Ovary (tissue), 7 donors: ENCODE measurements at regions not wholly inside any gene's neighbourhood (a gene's known extent, or its start where the extent isn't known, plus 50 kb on each side); places are given as distances from the start of the nearest gene placed in this dataset.

Source experiments
- DNase-seq, 5 donors: peaks; one replicate each; pipeline ENCODE4 v3.0.0-alpha.2; 2019 to 2020
- H3K27ac ChIP-seq, 2 donors: fragments of 200-600 bp; one replicate each; pipeline versions ENCODE4 v1.5.1 to v1.8.0; 2019 to 2022
- H3K27me3 ChIP-seq: fragments of 200-600 bp; one replicate; pipeline ENCODE4 v1.8.0; 2022
- H3K36me3 ChIP-seq: fragments of 200-600 bp; sonication (generic); one replicate; pipeline ENCODE4 v1.5.1; 2019
- H3K4me1 ChIP-seq: one replicate; pipeline ENCODE4 v1.8.1; 2013; ENCODE audit warnings: mild to moderate bottlenecking, moderate library complexity; ENCODE audit not compliant: insufficient read depth
- H3K4me3 ChIP-seq: fragments of 200-600 bp; sonication (generic); one replicate; pipeline ENCODE4 v1.5.1; 2017
- H3K9me3 ChIP-seq, 2 donors: fragments of 200-600 bp in 1 of 2; sonication (generic) in 1 of 2; one replicate each; pipeline versions ENCODE4 v1.5.1 to v1.8.1; 2013 to 2019; ENCODE audit warnings: mild to moderate bottlenecking in 1 of 2, moderate library complexity in 1 of 2
- CTCF ChIP-seq, 3 donors: fragments of 450-650 bp in 2 of 3; fragments of 200-600 bp in 1 of 3; IDR thresholded peaks; one replicate each; pipeline versions ENCODE4 v1.5.1 to v1.8.0; 2016 to 2022; ENCODE audit warnings: antibody characterized with exemption in 3 of 3, mild to moderate bottlenecking in 1 of 3
- EP300 ChIP-seq: sonication (generic); formaldehyde crosslinking; IDR thresholded peaks from one replicate; pipeline ENCODE4 v1.6.1; 2017; ENCODE audit warnings: antibody characterized with exemption
- POLR2A ChIP-seq: fragments of 450-650 bp; IDR thresholded peaks from one replicate; pipeline ENCODE4 v1.6.1; 2017; ENCODE audit warnings: antibody characterized with exemption, mild to moderate bottlenecking, moderate library complexity
- WGBS, 3 donors: extraction: QIAGEN DNeasy Blood & Tissue Kit in 1 of 3; methylation state at CpG; one replicate each; pipeline versions ENCODE4 v1.1.5 to v1.1.7; 2013 to 2017; 5-methylcytosine and 5-hydroxymethylcytosine counted together
- intact Hi-C, 4 donors: fragments of 100-400 bp; cut with DNase I; formaldehyde crosslinking; loops; one replicate each; pipeline versions ENCODE4 v1.11.0 to v1.15.1; 2022 to 2023
- donor health status: DM: no; HTN: no; CAD: no; lungs with moderate emphysema.
- donor health status: DM: no; HTN: no; CAD: no.
- donor health status: Bipolar disorder and iron deficiency.
- donor health status: DM: no; HTN: no; CAD: no.
- donor health status: DM: yes; HTN: yes; CAD: no.

DNA sequence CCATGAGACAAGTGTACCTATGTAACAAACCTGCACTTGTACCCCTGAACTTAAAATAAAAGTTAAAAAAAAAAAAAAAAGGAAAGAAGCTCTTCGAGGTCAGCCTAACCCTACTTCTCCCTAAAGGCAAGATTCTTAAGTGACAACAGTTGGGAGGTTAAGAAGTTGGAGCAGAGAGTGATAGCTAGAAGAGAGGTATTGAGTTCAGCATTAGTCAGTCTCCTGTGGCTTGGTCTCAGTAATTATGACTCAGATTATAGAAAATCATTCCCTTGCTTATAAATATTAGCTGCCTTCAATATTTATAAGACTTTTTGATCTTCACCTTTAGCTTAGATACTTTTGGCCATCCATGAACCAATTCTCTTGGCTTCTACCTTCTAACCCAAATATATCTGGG is 926.8 kb upstream of the SLC39A10 start:
- H3K27me3 ChIP-seq = no peaks in the 10 kb centered on the region
- TF ChIP-seq EP300 (no peak), POLR2A (no peak), CTCF (IDR thresholded peaks at IDR 0.05) (no peak)
- intact Hi-C loops = no loop called here
- H3K4me3 ChIP-seq = no peak overlapping the region
- no peak overlapping the region for H3K27ac ChIP-seq
- WGBS, 3 donors = 66 to 90% (median 82%) methylated on average over 1 of the region's 1 CpG
- no peaks in the 10 kb centered on the region for H3K36me3 ChIP-seq
- H3K4me1 ChIP-seq = no peaks in the 10 kb centered on the region
- no peak for DNase-seq
- peaks cover 0 to 4% of the 10 kb centered on the region in 2 donors for H3K9me3 ChIP-seq

DNA sequence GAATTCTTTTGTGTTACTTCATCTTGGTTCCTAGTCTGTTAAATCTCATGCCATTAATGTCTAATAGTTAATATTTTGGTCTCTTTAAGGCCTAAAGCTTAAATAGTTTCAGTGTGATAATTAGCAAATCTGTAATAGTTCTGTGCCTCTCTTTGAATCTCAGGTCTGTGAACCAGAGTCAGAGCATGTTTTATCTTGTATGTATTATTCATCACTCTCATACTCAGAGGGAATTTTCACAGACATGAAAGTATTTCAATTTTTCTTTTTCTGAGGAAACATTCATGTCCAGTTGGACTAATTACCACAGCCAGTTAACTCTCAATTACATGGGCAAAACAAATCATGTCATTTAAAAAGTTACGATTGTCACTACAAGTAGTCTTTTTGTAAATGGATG is 931.9 kb upstream of the SLC39A10 start:
- intact Hi-C loops = no loop called here

GRCh38 chr2:194723446-194723845 is 933.6 kb upstream of the SLC39A10 start:
- 6 to 15% (median 10%) methylated on average over 2 of the region's 2 CpGs for WGBS, 3 donors
- no peak for TF ChIP-seq EP300
- no peak for TF ChIP-seq CTCF (IDR thresholded peaks at IDR 0.05)
- no peak for TF ChIP-seq POLR2A

More for the DNA sequence above, 931.9 kb upstream of the SLC39A10 start:
- no peaks in the 10 kb centered on the region for H3K4me1 ChIP-seq
- no peak for DNase-seq
- no peak overlapping the region for H3K4me3 ChIP-seq
- no peak overlapping the region for H3K27ac ChIP-seq
- H3K27me3 ChIP-seq = no peaks in the 10 kb centered on the region
- no peaks in the 10 kb centered on the region for H3K36me3 ChIP-seq
- H3K9me3 ChIP-seq = no peaks in the 10 kb centered on the region
- TF ChIP-seq POLR2A (no peak), CTCF (IDR thresholded peaks at IDR 0.05) (no peak), EP300 (no peak)
- WGBS, 3 donors = 70 to 91% (median 82%) methylated on average over 1 of the region's 1 CpG

DNA sequence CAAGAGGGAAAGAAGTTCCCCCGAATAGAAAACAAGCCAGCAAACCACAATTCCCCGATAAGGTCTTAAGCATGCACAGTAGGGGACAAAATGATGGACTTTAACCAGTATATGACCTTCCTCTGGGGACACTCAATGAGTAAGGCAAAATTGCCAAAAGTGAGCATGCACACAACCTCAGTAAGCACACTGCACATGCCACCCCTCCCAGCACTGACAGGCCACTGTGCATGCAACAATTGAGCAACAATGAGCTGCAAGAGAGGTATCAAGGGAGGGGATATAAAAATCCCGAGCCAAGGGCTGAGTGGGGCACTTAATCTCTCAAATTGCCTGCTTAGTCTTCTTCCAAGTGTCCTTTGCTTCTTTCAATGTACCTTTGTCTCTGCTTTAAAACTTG is 935.8 kb upstream of the SLC39A10 start:
- 83 to 92% (median 85%) methylated on average over 3 of the region's 3 CpGs for WGBS, 3 donors
- no peak overlapping the region for H3K4me3 ChIP-seq
- no peak for DNase-seq
- H3K36me3 ChIP-seq = peaks cover 2% of the 10 kb centered on the region
- intact Hi-C loops = no loop called here
- no peaks in the 10 kb centered on the region for H3K9me3 ChIP-seq
- no peaks in the 10 kb centered on the region for H3K27me3 ChIP-seq
- TF ChIP-seq EP300 (no peak), POLR2A (no peak), CTCF (IDR thresholded peaks at IDR 0.05) (no peak)
- no peak overlapping the region for H3K27ac ChIP-seq
- no peaks in the 10 kb centered on the region for H3K4me1 ChIP-seq

More at GRCh38 chr2:194723446-194723845, 933.6 kb upstream of the SLC39A10 start:
- Histone ChIP-seq H3K4me1 (no peaks in the 10 kb centered on the region), H3K27me3 (no peaks in the 10 kb centered on the region), H3K36me3 (peaks cover 2% of the 10 kb centered on the region), H3K27ac (no peak overlapping the region), H3K9me3 (no peaks in the 10 kb centered on the region), H3K4me3 (no peak overlapping the region)
- DNase-seq = no peak
- intact Hi-C loops = no loop called here

DNA sequence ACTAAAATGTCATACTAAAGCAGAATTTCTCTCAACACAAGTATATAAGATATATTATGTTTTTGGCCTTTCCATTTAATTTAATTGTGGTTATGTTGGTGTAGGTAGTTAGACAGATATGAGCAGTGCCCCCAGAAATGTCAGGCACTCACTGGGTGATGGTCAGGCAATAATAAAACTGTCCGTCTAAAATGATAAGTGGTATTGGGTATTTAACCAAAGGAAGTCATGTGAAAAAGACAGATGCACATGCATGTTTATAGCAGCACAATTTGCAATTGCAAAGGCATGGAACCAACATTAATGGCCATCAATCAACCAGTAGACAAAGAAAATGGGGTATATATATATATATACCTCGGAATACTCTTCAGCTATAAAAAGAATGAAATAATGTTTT is 936.6 kb upstream of the SLC39A10 start:
- Histone ChIP-seq H3K27ac (no peak overlapping the region), H3K27me3 (no peaks in the 10 kb centered on the region), H3K36me3 (peaks cover 2% of the 10 kb centered on the region), H3K4me1 (no peaks in the 10 kb centered on the region), H3K9me3 (no peaks in the 10 kb centered on the region), H3K4me3 (no peak overlapping the region)
- intact Hi-C loops = no loop called here
- DNase-seq = no peak
- TF ChIP-seq CTCF (IDR thresholded peaks at IDR 0.05) (no peak), POLR2A (no peak), EP300 (no peak)
- WGBS, 3 donors = 93 to 97% (median 95%) methylated on average over 2 of the region's 2 CpGs
